Heart left ventricle (tissue), 13 donors: ENCODE measurements at regions not wholly inside any gene's neighbourhood (a gene's known extent, or its start where the extent isn't known, plus 50 kb on each side); places are given as distances from the start of the nearest gene placed in this dataset.

Experiments
- POLR2A ChIP-seq, 2 donors: fragments of 450-650 bp; IDR thresholded peaks; one replicate each; pipeline ENCODE4 v1.6.1; 2017; ENCODE audit warnings: antibody characterized with exemption in 2 of 2, mild to moderate bottlenecking in 2 of 2, moderate library complexity in 2 of 2
- TF ChIP-seq, protein P1 (sequence below), 12 donors: fragments of 200-600 bp; sonication (generic) in 4 of 12; IDR thresholded peaks; one replicate each; pipeline versions ENCODE4 v1.5.0 to v1.8.0; 2018 to 2022; ENCODE audit warnings: antibody characterized with exemption in 12 of 12, mild to moderate bottlenecking in 5 of 12
- donor health status: ischemic (EF 13 %, LVEDD 7.1; RV severe dilation, severe dysfunction).
- donor health status: DM: no; HTN: yes; CAD: no.
- donor health status: DM: no; HTN: no; CAD: no.
- donor health status: ischemic (EF 25% LVEDD 6.9; RV normal size, moderate dysfunction).
- donor health status: ischemic (EF 25% LVEDD 5.7; RV mildly dilated, moderate dysfunction).
- donor health status: ischemic (EF 35%, LVEDD 5.7; RV mildly dilated, moderate dysfunction).
- donor health status: nonischemic (EF 11% LVEDD 7.7; RV severe dilation, severe dysfunction).
- donor health status: DM: yes; HTN: yes; CAD: no.
- donor health status: PGD.
- donor health status: ischemic (EF 29% LVEDD 5.4; RV normal size, mild dysfunction).
- donor health status: nonischemic (EF 23%, LVEDD 6.1; RV moderate dilation, normal function).

DNA sequence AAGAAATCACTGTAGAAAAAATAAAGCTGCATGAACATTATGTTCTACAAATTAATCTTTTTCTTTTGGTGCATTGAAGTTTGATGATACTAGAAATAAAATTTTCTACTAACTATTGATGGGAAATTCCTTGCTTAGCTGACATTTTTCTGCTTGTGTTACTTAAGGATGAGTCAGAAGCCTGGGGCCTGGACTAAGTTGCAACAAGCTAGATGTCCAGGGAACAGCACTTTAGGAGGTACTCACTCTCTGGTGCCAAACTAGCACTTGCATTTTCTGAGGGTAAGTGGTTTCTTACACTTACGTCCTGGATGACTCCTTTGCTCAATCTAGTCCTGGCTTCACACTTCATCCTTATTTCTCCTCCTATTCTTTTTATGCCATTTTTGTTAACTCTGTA is 945.1 kb downstream of the IGSF11 start:
- TF ChIP-seq, protein P1, sequence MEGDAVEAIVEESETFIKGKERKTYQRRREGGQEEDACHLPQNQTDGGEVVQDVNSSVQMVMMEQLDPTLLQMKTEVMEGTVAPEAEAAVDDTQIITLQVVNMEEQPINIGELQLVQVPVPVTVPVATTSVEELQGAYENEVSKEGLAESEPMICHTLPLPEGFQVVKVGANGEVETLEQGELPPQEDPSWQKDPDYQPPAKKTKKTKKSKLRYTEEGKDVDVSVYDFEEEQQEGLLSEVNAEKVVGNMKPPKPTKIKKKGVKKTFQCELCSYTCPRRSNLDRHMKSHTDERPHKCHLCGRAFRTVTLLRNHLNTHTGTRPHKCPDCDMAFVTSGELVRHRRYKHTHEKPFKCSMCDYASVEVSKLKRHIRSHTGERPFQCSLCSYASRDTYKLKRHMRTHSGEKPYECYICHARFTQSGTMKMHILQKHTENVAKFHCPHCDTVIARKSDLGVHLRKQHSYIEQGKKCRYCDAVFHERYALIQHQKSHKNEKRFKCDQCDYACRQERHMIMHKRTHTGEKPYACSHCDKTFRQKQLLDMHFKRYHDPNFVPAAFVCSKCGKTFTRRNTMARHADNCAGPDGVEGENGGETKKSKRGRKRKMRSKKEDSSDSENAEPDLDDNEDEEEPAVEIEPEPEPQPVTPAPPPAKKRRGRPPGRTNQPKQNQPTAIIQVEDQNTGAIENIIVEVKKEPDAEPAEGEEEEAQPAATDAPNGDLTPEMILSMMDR (IDR thresholded peaks at IDR 0.05), result no peak
- TF ChIP-seq POLR2A (IDR thresholded peaks at IDR 0.05), result no peak
